Activated B cell treated with CpG ODN at 0.5 μM for 24 hours (primary cell): ENCODE measurements at regions not wholly inside any gene's neighbourhood (a gene's known extent, or its start where the extent isn't known, plus 50 kb on each side); places are given as distances from the start of the nearest gene placed in this dataset.
"Not testable (repeated sequence)": the region's sequence is repeated elsewhere in the genome, so short reads cannot be mapped to it uniquely, and the experiment has no call there.

ENCODE experiments used
- ATAC-seq: fragments of 200-7000 bp; cut with Tn5 transposase; one replicate; pipeline ENCODE4 v1.10.0; 2021; ENCODE audit warnings: low read depth, mild to moderate bottlenecking, moderate library complexity
- CTCF ChIA-PET: fragments of 350-600 bp; sonication (Branson Sonifier 250); formaldehyde crosslinking; loops from one replicate; lab custom pipeline; 2021; ENCODE audit warnings: antibody characterized with exemption; lab: Charles Lee
- POLR2A ChIA-PET: fragments of 350-600 bp; sonication (Branson Sonifier 250); formaldehyde crosslinking; loops from one replicate; lab custom pipeline; 2021; ENCODE audit warnings: antibody characterized with exemption; lab: Charles Lee
- DNase-seq: peaks from one replicate; pipeline ENCODE4 v3.0.0; 2022
- H3K27ac Mint-ChIP-seq: one replicate; pipeline ENCODE4 v1.8.0; 2020; ENCODE audit warnings: mixed read lengths
- H3K27me3 Mint-ChIP-seq: one replicate; pipeline ENCODE4 v1.8.0; 2021; ENCODE audit warnings: mixed read lengths
- H3K36me3 Mint-ChIP-seq: one replicate; pipeline ENCODE4 v1.8.0; 2021; ENCODE audit warnings: low read depth, mixed read lengths
- H3K4me1 Mint-ChIP-seq: one replicate; pipeline ENCODE4 v1.8.0; 2021; ENCODE audit warnings: mixed read lengths
- H3K4me3 Mint-ChIP-seq: one replicate; pipeline ENCODE4 v1.8.0; 2020; ENCODE audit warnings: mild to moderate bottlenecking, mixed read lengths
- H3K9me3 Mint-ChIP-seq: one replicate; pipeline ENCODE4 v1.8.0; 2020; ENCODE audit warnings: mixed read lengths
- intact Hi-C: fragments of 100-400 bp; cut with micrococcal nuclease; formaldehyde crosslinking; loops from one replicate; pipeline ENCODE4 v1.15.1; 2024
- TF ChIP-seq, protein P1 (sequence below): fragments of 200-600 bp; IDR thresholded peaks from one replicate; pipeline ENCODE4 v1.8.0; 2022; ENCODE audit warnings: antibody characterized with exemption, mild to moderate bottlenecking

DNA sequence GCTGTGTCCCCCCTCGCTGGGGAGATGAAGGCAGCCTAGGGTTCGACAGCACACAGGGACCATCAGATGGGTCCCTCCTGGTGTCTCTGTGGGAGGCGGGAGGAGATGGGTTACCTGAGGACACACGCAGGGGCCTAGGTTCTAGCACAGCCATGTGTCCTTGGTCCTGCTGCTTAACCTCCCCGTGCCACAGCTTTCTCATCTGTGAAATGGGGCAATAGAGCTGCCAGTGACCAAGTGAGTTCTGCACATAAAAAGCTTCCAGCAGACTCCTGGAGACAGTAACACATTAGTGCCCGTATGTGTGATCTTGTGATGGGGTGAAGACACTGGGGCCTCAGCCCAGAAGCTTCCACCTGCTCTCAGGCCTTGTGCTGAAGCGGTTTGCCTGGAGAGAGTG is 96.0 kb upstream of the GSE1 start:
- ATAC-seq = no peak
- CTCF ChIA-PET = no interaction called here

GRCh38 chr16:85517563-85518179 is 95.5 kb upstream of the GSE1 start:
- H3K4me3 Mint-ChIP-seq = no peak overlapping the region

More for the DNA sequence above, 96.0 kb upstream of the GSE1 start:
- intact Hi-C loops = no loop called here
- Mint-ChIP-seq H3K27ac (no peak overlapping the region), H3K27me3 (peaks cover 4% of the 10 kb centered on the region), H3K4me1 (no peaks in the 10 kb centered on the region), H3K9me3 (no peaks in the 10 kb centered on the region), H3K4me3 (no peak overlapping the region), H3K36me3 (no peaks in the 10 kb centered on the region)
- DNase-seq = no peak
- TF ChIP-seq, protein P1, sequence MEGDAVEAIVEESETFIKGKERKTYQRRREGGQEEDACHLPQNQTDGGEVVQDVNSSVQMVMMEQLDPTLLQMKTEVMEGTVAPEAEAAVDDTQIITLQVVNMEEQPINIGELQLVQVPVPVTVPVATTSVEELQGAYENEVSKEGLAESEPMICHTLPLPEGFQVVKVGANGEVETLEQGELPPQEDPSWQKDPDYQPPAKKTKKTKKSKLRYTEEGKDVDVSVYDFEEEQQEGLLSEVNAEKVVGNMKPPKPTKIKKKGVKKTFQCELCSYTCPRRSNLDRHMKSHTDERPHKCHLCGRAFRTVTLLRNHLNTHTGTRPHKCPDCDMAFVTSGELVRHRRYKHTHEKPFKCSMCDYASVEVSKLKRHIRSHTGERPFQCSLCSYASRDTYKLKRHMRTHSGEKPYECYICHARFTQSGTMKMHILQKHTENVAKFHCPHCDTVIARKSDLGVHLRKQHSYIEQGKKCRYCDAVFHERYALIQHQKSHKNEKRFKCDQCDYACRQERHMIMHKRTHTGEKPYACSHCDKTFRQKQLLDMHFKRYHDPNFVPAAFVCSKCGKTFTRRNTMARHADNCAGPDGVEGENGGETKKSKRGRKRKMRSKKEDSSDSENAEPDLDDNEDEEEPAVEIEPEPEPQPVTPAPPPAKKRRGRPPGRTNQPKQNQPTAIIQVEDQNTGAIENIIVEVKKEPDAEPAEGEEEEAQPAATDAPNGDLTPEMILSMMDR = no peak
- POLR2A ChIA-PET = no interaction called here

DNA sequence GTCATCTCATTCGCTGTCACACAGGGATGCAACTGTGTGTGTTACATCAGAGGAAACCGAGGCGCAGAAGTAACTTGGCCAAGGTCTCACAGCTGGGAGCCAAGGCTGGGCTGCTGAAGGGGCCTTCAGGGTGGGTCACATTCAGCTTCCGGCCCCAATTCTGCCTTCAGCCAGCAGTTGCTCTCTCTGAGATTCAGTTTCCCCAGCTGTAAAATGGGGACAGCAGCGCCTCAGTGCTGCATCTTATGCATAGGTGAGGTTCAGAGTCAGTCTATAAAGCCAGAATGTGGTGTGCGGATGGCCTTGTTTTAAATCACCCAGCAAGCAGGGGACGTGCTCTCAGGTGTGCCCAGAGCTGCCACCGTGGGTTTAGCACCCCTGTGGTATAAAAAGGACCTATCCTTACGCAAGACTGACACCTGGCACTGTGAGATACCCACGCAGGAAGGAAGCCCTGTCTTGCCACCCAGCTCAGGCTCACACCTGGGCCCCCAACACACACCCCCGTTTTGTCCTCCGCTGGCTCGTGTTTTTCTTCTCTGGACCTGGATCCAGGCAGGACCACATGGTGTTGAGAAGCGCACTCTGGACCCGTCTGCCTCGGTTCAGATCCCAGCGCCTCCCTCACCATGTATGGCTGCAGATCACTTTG is 94.6 kb upstream of the GSE1 start:
- DNase-seq (no peak), ATAC-seq (no peak)
- Mint-ChIP-seq H3K4me3 (no peak overlapping the region), H3K27me3 (peaks cover 9% of the 10 kb centered on the region), H3K9me3 (no peaks in the 10 kb centered on the region), H3K4me1 (no peaks in the 10 kb centered on the region), H3K27ac (no peak overlapping the region), H3K36me3 (no peaks in the 10 kb centered on the region)
- TF ChIP-seq, protein P1 = no peak
- intact Hi-C loops = no loop called here
- POLR2A ChIA-PET = no interaction called here
- CTCF ChIA-PET = no interaction called here

More at GRCh38 chr16:85517563-85518179, 95.5 kb upstream of the GSE1 start:
- no peak for DNase-seq
- TF ChIP-seq, protein P1 = no peak
- Mint-ChIP-seq H3K9me3 (no peaks in the 10 kb centered on the region), H3K27me3 (peaks cover 8% of the 10 kb centered on the region), H3K36me3 (no peaks in the 10 kb centered on the region), H3K4me1 (no peaks in the 10 kb centered on the region), H3K27ac (no peak overlapping the region)
- POLR2A ChIA-PET = no interaction called here
- ATAC-seq = no peak
- CTCF ChIA-PET = no interaction called here
- intact Hi-C loops = no loop called here

GRCh38 chr16:85519050-85519440 is 94.1 kb upstream of the GSE1 start:
- H3K27me3 Mint-ChIP-seq, H3K4me1 Mint-ChIP-seq, intact Hi-C loops, H3K27ac Mint-ChIP-seq, CTCF ChIA-PET, H3K9me3 Mint-ChIP-seq, ATAC-seq, POLR2A ChIA-PET, H3K36me3 Mint-ChIP-seq, H3K4me3 Mint-ChIP-seq, DNase-seq: not testable (repeated sequence)

GRCh38 chr16:85519540-85520231 is 93.4 kb upstream of the GSE1 start:
- DNase-seq (no peak), ATAC-seq (no peak)
- Mint-ChIP-seq H3K27me3 (peaks cover 11% of the 10 kb centered on the region), H3K27ac (no peak overlapping the region), H3K4me1 (no peaks in the 10 kb centered on the region), H3K4me3 (no peak overlapping the region), H3K9me3 (no peaks in the 10 kb centered on the region), H3K36me3 (no peaks in the 10 kb centered on the region)
- intact Hi-C loops = no loop called here
- TF ChIP-seq, protein P1 = no peak
- POLR2A ChIA-PET = no interaction called here
- CTCF ChIA-PET = no interaction called here
